ENCODE measurements at regions not wholly inside any gene's neighbourhood (a gene's known extent, or its start where the extent isn't known, plus 50 kb on each side); places are given as distances from the start of the nearest gene placed in this dataset.

- DNase-seq (ENCODE audit: low spot score), result no peak
Observed at GRCh38 chr2:128468186-128468920, 149.7 kb upstream of the HS6ST1 start.

DNA sequence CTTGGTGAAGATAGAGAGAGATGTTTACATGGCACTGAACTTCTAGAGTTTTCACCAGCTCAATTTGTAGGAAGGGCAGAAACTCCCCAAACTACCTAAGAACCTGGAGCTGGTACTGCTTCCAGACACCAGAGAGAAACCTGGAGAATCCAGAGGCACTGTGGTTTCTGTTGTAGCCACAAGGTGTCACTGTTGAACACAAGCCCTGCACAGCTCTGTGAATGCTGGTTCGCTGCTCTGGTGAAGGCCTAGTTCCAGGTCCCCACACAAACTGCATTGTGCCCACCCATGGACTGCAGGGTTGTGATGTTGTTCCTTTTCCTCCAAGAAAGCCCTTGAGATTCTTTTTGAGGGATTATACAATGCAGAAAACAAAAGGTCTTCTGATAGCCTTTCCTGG is 150.5 kb upstream of the HS6ST1 start:
- DNase-seq (ENCODE audit: low spot score), result no peak

- no peak for DNase-seq (ENCODE audit: low spot score)
Observed at GRCh38 chr2:128469875-128470274, 151.2 kb upstream of the HS6ST1 start.

DNA sequence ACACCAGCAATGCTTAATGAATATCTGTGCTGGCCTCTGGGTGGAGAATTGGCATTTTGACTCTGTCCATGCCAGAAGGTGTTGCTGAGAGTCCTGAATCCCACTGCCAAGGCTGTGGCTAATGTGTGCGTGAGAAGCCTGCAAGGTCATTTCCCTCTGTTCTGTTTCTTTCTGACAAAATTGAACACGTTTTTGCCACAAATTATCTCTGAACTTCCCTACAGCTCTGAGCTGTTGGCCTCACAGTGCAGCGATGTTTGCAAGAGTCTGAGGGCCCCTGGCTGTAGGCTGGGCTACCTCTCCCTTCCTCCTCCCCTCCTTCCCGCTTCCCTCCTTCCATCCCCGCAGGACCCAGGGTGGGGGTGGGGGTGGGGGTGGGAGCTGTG is 154.1 kb upstream of the HS6ST1 start:
- DNase-seq (ENCODE audit: low spot score), result no peak

DNA sequence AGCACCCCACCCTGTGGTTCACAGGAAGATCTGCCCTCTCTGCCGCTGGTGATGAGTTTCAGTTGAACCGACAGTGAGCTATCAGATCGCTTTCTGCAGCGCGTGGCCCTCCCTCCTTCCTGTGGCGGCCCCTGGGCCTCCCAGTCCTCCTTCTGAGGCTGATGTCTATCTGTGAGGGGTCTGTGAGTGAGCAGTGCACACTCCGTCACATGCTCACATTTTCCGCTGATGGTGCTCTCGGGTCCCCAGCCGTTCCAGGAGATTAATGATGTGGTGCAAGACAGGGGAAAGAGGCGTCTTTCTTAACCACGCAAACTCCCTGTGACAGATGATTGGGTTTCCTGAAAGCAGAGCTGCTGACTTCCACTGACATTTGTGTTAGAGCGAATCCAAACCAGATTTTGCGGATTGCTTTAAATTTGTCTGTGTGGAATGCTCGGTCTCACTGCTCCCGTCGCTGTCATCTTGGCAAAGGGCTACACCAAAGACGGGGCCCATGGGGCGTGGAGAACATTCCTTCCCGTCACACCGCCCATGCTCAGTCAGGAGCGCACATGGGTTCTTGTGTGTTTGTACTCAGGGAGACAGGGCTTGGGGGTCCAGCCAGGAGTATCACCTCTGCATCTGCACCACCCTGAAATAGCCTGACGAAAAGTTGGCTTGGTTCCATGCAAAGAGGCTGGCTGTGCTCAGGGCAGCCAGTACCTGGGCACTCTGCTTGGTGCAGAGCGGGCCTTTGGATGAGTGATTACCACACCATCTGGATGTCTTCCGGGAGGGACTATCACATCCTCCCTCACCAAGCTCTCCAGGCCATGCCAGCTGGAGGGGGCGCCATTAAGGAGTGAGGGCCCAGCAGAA is 154.7 kb upstream of the HS6ST1 start:
- peak; percentile 32 for DNase-seq (ENCODE audit: low spot score)

DNA sequence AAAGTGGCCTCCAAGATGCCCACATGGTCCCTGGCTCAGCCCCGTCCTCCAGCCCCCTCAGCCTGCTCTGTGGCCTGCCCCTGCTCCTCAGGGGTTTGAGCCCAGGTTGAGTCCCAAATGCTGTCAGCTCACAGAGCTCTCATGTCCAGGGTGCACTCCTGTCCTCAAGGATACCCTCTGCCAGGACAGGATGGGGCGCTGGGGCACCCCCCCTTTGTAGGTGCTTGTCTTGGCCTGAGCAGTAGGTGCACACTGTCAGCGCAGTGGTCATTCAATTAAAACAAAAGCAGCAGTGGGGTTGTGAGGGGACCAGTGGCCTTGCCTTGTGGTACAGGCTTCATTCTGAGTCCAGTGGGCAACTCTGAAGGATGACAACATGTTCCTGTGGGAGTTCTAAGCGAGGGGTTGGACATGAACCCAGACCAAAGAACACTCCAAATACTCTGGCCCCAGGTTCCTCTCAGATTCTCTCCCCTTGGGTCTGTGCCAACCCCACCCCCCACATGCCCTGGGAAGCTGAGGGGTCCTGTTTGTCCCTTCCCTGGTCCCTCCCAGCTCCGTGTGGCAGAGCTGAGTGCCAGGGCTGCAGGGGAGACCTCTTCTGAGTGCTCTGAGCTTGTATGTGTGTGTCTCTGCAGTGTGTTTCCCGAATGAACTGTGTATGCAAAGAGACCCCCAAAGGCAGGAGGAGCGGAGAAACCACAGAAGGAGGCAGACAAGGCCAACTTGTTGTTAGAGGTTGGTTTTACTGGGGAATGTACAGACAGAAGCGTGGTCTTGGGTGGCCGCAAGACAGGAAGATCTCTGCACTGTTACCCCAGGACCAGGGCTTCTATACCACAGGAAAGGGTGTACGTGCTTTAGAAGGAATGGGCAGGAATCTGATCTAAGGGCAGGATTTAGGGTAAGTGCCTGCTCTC is 155.6 kb upstream of the HS6ST1 start:
- no peak for DNase-seq (ENCODE audit: low spot score)

DNA sequence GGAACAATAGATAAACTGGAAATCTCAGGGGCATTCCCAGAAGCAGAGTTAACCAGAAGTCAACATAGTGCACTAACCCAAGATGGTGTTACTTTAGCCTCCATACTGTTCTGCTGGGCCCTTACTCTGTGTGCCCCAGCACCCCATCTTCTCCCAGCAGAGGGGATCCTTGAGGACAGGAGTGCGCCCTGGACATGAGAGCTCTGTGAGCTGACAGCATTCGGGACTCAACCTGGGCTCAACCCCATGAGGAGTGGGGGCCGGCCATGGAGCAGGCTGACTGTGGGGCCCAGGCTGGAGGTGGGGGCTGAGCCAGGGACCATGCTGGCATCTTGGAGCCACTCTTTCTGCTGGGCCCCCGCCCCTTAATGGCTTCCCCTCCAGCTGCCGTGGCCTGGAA is 156.3 kb upstream of the HS6ST1 start:
- DNase-seq (ENCODE audit: low spot score), result no peak

DNA sequence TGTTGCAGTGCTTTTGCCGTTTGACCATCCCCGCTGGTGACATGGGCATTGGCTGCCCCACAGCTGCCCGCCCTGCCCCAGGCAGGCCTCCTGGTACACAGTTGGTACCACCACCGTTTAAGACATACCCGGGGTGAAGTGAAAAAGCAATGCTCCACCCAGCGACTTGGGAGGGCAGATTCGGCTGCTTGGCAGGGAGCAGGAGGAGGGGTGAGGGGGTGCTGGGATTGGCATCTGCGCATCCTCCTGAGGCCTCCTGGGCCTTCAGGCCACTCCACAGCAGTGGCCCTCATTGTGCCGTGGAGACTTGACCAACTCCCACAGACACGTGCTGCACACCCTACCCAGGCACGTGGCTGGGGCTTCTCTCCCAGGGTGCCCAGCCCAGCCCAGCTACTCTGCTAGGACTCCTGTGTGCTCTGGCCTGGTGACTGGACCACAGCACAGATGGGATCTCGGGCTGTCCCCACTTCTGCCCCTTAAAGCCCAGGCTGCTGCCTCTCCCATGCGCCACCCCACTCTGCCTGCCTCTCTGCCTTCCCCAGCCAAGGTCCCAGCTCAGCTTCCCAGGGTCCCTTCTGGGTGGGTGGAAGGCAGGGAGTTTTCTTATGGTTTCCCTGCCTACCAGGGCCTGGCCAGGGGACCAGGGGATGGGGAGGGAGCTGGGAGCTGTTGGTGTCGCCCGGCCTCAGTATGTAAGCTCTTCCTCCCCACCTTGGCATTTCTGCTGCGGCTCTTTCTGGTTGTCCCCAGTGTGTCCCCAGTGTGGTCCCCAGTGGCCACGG is 157.0 kb upstream of the HS6ST1 start:
- no peak for DNase-seq (ENCODE audit: low spot score)

GRCh38 chr2:128477026-128477820 is 158.6 kb upstream of the HS6ST1 start:
- no peak for DNase-seq (ENCODE audit: low spot score)

GRCh38 chr2:128477891-128478290 is 159.2 kb upstream of the HS6ST1 start:
- no peak for DNase-seq (ENCODE audit: low spot score)

DNA sequence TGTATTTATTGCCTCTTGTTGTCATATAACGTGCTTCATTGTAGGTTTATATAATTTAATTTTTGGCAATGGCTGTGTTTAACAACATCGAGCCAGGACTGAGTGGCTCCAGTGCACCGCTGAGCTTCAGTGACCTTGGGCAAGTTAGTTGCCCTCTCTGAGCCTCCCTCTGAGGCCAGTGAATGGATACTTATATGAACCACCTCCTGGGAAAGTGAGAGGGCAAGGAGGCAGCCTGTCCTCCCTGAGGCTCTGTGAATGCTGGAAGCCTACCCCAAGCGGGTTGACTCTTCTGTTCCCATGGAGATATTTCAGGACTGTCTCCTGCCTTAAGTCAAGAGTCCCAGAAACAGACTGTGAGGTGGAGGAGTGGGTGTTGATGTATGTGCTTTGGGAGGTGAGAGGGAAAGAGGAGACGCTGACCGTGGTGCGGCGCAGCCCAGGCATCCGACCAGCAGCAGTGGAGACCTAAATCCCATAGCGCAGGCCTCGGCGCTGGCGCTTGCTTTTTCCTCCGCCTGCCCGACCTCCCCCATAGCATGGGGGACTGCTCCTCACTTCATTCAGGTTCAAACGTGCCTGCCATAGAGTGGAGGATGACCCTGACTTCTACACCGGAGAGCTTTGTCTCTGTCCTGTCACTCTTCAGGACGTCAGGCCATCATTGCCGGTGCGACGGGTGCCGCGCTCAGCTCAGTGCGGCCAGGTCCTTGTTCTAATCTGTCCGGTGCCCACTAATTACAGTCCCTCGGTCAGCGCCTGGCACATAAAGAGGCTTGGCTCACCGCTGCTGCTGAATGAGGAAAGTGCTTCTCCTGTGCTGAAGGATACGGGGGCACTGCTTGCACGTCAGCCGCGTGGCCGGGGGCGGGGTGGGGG is 167.3 kb upstream of the HS6ST1 start:
- DNase-seq (ENCODE audit: low spot score), result no peak

- no peak for DNase-seq (ENCODE audit: low spot score)
Observed at GRCh38 chr2:128486640-128487375, 168.1 kb upstream of the HS6ST1 start.

DNA sequence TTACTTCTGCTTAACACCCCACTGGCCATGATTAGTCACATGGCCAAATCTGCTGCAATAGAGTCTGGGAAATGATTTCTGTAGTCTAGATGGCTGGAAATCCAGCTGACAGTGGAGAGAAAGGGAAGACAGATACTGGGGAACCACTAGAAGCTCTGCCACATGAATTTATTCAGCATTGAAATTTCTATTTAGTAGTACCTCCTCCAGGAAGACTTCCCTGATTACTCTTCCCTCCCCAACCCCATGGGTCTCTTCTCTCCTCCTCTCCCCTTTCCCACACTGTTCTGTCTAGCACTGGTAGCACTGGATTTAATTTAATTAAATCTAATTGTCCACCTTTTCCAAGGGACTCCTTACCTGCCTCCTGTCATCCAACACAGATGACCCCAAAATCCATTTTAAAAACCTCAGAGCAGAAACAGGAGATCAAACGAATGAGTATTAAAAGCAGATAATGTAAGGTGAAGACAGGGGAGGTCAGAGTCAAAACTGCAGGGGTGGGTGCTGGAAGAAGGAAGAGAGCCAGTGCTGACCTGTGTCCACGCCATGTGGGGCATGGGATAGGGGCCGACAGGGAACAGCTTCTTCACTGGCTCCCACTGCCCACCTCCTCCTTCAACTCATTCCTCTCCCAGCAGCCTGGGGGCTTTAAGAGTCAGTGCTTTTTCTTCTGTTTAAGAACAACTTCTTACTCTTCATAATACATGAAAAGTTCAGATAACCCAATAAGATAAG is 169.2 kb upstream of the HS6ST1 start:
- no peak for DNase-seq (ENCODE audit: low spot score)

GRCh38 chr2:128488434-128488833 is 169.8 kb upstream of the HS6ST1 start:
- no peak for DNase-seq (ENCODE audit: low spot score)

GRCh38 chr2:128489526-128490273 is 171.0 kb upstream of the HS6ST1 start:
- no peak for DNase-seq (ENCODE audit: low spot score)

DNA sequence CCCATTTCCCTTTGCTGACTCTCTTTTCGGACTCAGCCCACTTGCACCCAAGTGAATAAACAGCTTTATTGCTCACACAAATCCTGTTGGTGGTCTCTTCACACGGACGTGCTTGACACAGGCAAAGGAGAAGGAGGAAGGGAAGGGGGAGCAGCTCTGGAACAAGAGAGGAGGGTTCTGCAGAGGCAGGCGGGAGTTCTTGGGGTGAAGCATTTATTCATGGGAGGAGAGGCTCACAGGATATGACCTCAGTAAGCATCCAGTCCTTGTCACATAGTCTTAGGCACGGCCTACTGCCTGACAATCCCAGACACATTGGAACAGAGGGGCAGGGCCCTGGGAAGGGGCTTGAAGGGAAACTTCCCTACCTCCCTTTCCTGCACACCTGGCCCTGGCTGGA is 171.7 kb upstream of the HS6ST1 start:
- DNase-seq (ENCODE audit: low spot score), result no peak
